HG03521 (cell line): ENCODE measurements at regions not wholly inside any gene's neighbourhood (a gene's known extent, or its start where the extent isn't known, plus 50 kb on each side); places are given as distances from the start of the nearest gene placed in this dataset.
"Not testable (repeated sequence)": the region's sequence is repeated elsewhere in the genome, so short reads cannot be mapped to it uniquely, and the experiment has no call there.

Source experiments
- ATAC-seq: cut with Tn5 transposase; IDR thresholded peaks from one replicate; pipeline ENCODE4 v1.9.1; 2021; ENCODE audit warnings: mild to moderate bottlenecking, moderate library complexity; ENCODE audit not compliant: unreplicated experiment

DNA sequence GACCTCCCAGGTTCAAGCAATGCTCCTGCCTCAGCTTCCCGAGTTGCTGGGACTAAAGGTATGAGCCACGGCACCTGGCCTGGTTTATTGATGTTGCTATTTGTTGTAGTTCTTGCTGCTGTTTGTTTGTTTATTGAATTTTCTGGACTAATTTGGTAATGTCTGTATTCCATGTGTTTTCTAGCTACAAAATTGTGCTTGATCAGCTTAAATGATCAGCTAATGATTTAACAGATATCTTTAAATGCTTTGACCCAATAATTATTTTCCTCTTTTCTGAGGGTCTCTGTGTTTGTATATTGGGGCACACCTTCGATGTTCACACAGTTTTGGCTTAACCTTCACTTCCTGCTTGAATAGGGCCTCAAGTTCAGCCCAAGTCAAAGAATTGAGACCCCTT, 488.1 kb upstream of the HTR2C start:
- ATAC-seq: no peak

DNA sequence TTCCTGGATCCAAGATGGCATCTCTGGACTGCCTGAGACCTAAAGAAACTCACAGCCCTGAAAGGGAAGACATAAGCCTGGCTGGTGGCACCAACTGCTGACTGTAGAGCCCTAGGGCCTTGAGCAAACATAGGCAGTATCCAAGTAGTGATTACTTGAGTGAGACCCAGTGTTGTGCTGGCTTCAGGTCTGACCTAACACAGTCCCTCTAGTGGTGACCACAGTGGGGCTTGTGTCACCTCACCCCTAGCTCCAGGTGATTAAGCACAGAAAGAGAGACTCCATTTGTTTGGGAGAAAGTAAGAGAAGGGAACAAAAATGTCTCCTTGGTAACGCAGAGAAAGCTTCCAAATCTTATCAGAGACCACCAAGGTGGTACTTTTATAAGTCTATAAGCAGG, 496.3 kb upstream of the HTR2C start:
- no peak for ATAC-seq

GRCh38 chrX:114077773-114078172, 506.1 kb upstream of the HTR2C start:
- ATAC-seq: no peak

GRCh38 chrX:114075073-114075673, 508.7 kb upstream of the HTR2C start:
- ATAC-seq: no peak

GRCh38 chrX:114073926-114074325, 510.0 kb upstream of the HTR2C start:
- ATAC-seq: no peak

- ATAC-seq: no peak
Observed at GRCh38 chrX:114071412-114071811, 512.5 kb upstream of the HTR2C start.

DNA sequence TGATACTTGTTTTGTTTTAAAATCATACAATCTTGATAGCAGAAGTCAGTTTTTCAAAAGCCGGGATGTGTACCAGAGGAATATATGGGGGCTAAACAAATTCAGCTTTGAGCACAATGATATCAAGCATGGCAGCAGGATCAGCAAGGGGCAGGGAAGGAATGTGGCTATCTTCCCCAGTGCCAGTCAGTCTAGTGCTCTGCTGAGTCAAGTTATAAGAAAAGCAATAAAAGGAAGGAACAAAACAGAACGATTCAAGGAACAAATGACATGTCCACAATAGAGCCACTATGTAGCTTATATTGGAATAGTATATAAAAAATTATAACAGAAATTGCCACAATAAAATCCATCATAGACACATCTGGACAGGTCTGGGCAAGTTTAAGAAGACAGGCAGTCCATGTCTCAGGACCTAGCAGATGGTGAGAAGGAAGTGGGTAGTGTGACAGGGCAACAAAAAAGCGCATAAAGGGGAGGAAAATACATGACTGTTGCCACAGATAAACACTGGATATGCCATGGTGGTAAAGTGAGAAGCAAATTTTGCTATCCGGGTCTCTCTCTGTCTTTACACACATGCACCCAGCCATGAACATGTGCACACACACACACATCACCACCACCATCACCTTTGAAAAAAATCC, 518.2 kb upstream of the HTR2C start:
- ATAC-seq: no peak

- no peak for ATAC-seq
Observed at GRCh38 chrX:114061226-114061625, 522.7 kb upstream of the HTR2C start.

DNA sequence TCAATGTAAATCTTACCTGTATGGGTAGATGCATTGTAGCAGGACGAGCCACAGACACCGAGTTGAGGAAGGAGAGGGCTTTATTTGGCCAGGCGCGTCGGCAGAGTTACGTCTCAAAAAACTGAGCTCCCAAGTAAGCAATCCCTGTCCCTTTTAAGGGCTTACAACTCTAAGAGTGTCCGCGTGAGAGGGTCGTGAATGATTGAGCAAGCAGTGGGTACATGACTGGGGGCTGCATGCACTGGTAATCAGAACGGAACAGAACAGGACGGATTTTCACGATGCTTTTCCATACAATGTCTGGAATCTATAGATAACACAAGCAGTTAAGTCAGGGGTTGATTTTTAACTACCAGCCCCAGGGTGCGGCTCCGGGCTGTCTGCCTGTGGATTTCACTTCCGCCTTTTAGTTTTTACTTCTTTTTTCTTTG, 524.9 kb upstream of the HTR2C start:
- no peak for ATAC-seq

DNA sequence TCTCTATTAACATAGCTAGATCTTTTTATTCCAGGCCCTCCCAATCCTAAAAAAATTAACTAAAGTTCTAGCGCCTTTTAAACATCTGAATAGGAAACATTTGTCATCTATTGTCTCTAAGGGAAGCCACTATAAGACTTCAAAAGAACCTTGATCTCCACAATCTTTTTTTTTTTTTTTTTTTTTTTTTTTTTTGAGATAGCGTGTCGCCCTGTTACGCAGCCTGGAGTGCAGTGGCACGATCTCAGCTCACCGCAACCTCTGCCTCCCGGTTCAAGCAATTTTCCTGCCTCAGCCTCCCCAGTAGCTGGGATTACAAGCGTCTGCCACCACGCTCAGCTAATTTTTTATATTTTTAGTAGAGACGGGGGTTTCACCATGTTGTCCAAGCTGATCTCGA, 526.5 kb upstream of the HTR2C start:
- not testable (repeated sequence) for ATAC-seq

GRCh38 chrX:114051667-114052315, 532.1 kb upstream of the HTR2C start:
- no peak for ATAC-seq

- ATAC-seq: no peak
Observed at GRCh38 chrX:114050075-114050796, 533.6 kb upstream of the HTR2C start.

- ATAC-seq: no peak
Observed at GRCh38 chrX:114049063-114049462, 534.8 kb upstream of the HTR2C start.

GRCh38 chrX:114047558-114047957, 536.3 kb upstream of the HTR2C start:
- no peak for ATAC-seq

DNA sequence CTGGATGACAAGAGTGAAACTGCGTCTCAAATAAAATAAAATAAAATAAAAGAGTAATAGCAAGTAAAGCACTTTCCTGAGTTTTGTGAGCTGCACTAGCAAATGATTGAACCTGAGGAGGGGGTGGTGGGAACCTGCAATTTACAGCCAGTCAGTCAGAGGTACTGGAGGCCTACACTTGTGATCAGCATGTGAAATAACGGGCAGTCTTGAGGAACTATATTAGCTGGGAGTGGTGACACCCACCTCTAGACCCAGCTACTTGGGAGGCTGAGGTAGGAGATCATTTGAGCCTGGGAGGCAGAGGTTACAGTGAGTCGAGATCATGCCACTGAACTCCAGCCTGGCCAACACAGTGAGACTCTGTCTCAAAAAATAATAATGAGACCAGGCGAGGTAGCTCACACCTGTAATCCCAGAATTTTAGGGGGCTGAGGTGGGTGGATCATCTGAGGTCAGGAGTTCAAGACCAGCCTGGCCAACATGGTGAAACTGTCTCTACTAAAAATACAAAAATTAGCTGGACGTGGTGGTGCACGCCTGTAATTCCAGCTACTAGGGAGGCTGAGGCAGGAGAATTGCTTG, 537.1 kb upstream of the HTR2C start:
- ATAC-seq: no peak

GRCh38 chrX:114041470-114041869, 542.4 kb upstream of the HTR2C start:
- ATAC-seq: not testable (repeated sequence)

DNA sequence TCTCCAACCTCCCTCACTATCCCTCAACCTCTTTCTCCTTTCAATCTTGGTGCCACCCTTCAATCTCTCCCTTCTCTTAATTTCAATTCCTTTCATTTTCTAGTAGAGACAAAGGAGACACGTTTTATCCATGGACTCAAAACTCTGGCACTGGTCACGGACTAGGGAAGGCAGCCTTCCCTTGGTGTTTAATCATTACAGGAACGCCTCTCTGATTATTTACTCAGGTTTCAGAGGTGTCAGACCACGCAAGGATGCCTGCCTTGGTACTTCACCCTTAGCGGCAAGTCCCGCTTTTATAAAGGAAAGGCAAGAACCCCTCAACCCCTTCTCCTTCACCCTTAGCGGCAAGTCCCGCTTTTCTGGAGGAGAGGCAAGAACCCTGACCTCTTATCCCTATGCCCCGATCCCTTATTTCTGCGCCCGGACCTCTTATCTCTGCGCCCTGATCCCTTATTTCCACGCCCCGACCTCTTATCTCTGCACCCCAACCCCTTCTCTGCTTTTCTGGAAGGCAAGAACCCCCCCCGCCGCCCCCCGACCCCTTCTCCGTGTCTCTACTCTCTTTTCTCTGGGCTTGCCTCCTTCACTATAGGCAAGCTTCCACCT, 543.1 kb upstream of the HTR2C start:
- ATAC-seq: not testable (repeated sequence)

GRCh38 chrX:114040111-114040510, 543.8 kb upstream of the HTR2C start:
- not testable (repeated sequence) for ATAC-seq

GRCh38 chrX:114038358-114038757, 545.5 kb upstream of the HTR2C start:
- ATAC-seq: no peak

DNA sequence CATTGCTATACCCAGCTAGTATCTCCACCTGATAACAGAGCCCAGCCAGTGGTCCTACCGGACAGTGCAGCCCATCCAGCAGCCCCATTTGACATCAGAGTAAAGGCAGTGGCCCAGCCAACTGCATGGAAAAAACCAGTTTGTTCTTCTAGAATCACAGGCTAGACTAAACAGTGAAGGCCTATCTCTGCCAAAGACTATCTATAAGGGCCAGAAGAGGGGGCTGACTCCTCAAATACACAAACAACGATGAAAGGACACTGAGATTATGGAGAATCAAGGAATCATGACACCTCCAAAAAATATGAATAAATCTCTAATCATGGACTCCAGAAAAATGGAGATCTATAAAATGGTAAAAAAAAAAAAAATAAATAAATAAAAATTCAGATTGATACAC, 546.4 kb upstream of the HTR2C start:
- no peak for ATAC-seq
